PFSK-1 (cell line): ENCODE measurements at regions not wholly inside any gene's neighbourhood (a gene's known extent, or its start where the extent isn't known, plus 50 kb on each side); places are given as distances from the start of the nearest gene placed in this dataset.

Source experiments
- FOXP2 ChIP-seq: optimal IDR thresholded peaks from 2 replicates; pipeline ENCODE3; 2011; ENCODE audit warnings: borderline replicate concordance, control low read depth, inconsistent platforms; ENCODE audit not compliant: insufficient read depth; ENCODE audit errors: extremely low read length, extremely low read depth
- POLR2AphosphoS5 ChIP-seq: IDR thresholded peaks from 2 replicates; pipeline ENCODE4 v1.6.1; 2012; ENCODE audit warnings: low read depth, mild to moderate bottlenecking, control low read depth, low read length, moderate library complexity
- SIN3A ChIP-seq: IDR thresholded peaks from 2 replicates; pipeline ENCODE4 v1.6.1; 2012; ENCODE audit warnings: mild to moderate bottlenecking, low read length, moderate library complexity, borderline replicate concordance; ENCODE audit not compliant: insufficient read depth
- TAF1 ChIP-seq: IDR thresholded peaks from 2 replicates; pipeline ENCODE4 v1.6.1; 2012; ENCODE audit warnings: low read length, control low read depth, borderline replicate concordance; ENCODE audit not compliant: insufficient read depth
- TF ChIP-seq, protein P1 (sequence below), 2 experiments: IDR thresholded peaks; 2 replicates each; pipeline versions ENCODE4 v1.6.1 to v1.8.0; 2011 to 2012; ENCODE audit warnings: low read depth in 2 of 2, low read length in 2 of 2, control low read depth in 1 of 2, inconsistent platforms in 1 of 2, mild to moderate bottlenecking in 1 of 2, moderate library complexity in 1 of 2; ENCODE audit not compliant: insufficient read depth in 1 of 2

DNA sequence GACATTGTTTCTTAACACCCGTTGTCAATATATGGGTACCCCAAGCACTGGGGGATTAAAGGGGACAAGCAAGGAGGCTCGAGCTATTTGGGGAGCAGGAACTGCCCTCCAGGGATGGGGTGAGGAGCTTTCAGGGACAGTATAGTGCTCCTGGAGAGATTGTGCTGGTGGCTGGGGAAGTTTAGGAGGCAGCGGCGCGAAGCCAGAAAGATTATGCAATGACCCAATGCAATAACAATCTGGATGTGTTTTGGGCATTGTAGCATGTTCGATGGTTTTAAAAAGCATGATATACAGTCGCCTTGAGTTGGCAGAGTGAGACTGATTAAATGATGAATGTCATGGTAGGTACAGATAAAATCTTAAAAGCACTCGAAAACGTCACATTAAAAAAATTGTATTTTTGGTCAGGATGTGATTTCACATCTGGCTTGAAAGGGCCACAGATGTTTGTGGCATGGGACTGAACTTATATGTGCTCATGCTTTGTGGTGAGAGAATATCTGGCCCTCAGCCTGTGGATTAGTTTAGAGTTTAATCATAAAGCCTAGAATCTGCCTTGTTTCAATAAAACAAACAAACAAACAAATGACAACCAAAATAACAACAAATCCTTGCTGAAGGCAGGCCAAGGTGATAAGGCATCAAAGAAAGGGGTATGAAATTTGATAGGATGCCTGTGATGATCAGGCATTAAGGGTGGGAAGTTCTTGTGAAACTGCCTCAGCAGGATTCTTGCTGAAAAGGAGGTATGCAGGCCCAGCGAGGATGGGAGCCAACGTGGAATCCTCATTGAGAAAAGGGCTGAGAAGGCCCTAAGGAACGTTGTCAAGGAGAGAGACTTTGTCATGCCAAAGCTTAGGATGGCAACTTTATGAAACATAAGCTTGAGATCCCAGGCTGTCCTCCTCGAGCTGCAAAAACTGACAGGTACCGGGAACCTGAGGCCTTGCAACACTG is 417.1 kb upstream of the KLF6 start:
- TF ChIP-seq TAF1 (no peak), SIN3A (no peak), FOXP2 (no peak), POLR2AphosphoS5 (no peak)
- TF ChIP-seq, protein P1, sequence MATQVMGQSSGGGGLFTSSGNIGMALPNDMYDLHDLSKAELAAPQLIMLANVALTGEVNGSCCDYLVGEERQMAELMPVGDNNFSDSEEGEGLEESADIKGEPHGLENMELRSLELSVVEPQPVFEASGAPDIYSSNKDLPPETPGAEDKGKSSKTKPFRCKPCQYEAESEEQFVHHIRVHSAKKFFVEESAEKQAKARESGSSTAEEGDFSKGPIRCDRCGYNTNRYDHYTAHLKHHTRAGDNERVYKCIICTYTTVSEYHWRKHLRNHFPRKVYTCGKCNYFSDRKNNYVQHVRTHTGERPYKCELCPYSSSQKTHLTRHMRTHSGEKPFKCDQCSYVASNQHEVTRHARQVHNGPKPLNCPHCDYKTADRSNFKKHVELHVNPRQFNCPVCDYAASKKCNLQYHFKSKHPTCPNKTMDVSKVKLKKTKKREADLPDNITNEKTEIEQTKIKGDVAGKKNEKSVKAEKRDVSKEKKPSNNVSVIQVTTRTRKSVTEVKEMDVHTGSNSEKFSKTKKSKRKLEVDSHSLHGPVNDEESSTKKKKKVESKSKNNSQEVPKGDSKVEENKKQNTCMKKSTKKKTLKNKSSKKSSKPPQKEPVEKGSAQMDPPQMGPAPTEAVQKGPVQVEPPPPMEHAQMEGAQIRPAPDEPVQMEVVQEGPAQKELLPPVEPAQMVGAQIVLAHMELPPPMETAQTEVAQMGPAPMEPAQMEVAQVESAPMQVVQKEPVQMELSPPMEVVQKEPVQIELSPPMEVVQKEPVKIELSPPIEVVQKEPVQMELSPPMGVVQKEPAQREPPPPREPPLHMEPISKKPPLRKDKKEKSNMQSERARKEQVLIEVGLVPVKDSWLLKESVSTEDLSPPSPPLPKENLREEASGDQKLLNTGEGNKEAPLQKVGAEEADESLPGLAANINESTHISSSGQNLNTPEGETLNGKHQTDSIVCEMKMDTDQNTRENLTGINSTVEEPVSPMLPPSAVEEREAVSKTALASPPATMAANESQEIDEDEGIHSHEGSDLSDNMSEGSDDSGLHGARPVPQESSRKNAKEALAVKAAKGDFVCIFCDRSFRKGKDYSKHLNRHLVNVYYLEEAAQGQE (IDR thresholded peaks at IDR 0.05; ENCODE audit: insufficient read depth in 1 of 2, low read depth in 2 of 2, low read length in 2 of 2), result no peak

DNA sequence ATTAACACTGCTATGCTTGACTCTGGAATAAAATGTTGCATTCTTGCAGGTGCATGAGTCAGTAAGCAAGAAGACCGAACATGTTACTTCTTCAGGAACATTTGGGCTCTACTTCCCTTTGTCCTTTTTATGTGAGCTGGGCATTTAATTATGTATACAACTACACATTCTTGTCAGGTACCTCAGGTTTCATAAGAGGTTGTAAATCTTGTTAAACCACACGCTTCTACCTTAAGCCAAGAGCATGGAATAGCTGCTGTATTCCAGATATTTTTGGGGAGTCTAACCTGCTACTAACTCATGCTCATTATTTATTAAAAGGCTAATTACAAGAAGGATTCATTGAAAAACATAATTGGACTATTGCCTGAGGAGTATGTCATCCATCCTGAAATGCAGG is 414.2 kb upstream of the KLF6 start:
- TF ChIP-seq, protein P1 (IDR thresholded peaks at IDR 0.05; ENCODE audit: insufficient read depth in 1 of 2, low read depth in 2 of 2, low read length in 2 of 2), result no peak
- no peak for TF ChIP-seq FOXP2
- TF ChIP-seq POLR2AphosphoS5, result no peak
- no peak for TF ChIP-seq SIN3A
- TF ChIP-seq TAF1, result no peak

DNA sequence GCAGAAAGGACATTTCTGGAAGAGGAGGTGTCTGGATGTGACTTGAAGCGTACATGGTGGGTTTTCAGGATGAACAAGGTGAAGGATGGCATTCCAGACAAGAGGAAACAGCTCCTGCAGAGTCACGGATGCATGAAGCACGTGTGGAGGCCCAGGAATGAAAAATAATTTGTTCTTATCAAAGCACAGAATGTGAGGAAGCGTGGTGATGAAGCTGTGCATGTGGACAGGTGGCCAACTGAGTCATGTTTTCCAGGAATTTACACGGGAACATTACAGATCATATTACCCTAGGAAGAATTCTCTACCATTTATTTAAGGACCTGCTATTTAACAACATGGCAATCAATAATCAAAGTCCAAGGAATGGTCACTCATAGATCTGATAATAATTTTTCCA is 413.2 kb upstream of the KLF6 start:
- no peak for TF ChIP-seq POLR2AphosphoS5
- TF ChIP-seq TAF1, result no peak
- no peak for TF ChIP-seq SIN3A
- TF ChIP-seq, protein P1 (IDR thresholded peaks at IDR 0.05; ENCODE audit: insufficient read depth in 1 of 2, low read depth in 2 of 2, low read length in 2 of 2), result no peak
- TF ChIP-seq FOXP2, result no peak

DNA sequence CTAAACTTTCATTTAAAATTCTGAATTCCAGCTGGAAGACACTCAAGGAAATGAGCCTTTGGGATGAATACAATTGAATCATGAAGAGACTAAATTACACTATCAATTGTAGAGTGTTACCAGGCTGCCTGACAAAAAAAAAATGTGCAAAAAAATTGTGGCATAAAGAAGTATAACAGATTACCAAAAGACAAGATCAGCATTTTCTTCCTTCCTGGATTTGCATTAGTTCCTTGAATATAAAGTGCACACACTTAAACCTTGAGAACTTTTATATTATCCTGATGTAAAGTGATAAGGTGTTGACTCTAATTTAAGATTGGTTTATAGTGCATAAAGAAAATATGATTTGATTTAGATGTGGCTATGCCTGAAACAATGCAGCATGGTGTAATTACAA is 412.7 kb upstream of the KLF6 start:
- no peak for TF ChIP-seq TAF1

DNA sequence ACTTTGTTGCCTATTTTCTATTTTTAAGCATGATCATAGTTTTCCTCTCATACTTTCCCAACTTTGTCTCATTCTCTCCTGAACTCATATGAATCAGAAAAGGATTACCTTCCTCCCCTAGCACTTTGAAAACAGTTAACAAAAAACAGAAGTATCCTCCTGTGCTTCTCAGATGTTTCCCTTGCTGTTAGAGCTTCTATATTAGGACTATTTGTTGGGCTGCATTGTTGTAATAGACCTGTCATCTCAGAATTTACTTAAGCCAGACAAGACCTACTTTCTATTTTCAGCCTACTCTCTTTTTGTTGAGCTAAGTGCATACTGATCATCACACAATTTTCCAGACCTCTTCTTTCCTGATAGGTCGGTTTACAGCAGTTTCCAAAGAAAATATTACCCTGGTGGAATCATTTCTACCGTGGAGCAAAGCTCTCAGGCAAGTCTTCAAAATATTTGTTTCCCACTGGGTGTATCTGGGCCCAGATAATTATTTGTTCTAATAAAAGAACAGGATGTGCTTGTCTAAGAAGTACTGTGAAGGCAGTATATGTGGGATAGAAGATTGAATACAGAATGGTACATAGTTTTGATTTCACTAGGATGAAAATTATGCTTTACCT is 411.9 kb upstream of the KLF6 start:
- TF ChIP-seq SIN3A (no peak), FOXP2 (no peak), POLR2AphosphoS5 (no peak), TAF1 (no peak)
- TF ChIP-seq, protein P1 (IDR thresholded peaks at IDR 0.05; ENCODE audit: insufficient read depth in 1 of 2, low read depth in 2 of 2, low read length in 2 of 2), result no peak
